NCI-H2196 treated with DMSO at 0.1 percent for 48 hours (cell line): ENCODE measurements at regions not wholly inside any gene's neighbourhood (a gene's known extent, or its start where the extent isn't known, plus 50 kb on each side); places are given as distances from the start of the nearest gene placed in this dataset.

ENCODE experiments used
- DNase-seq: peaks from one replicate; lab custom pipeline; 2025; ENCODE audit not compliant: unreplicated experiment; lab: John Stamatoyannopoulos, UW

- DNase-seq: no peak
Observed at GRCh38 chr6:133630651-133631050, 258.3 kb upstream of the TCF21 start.

GRCh38 chr6:133631421-133631820 lies 257.5 kb upstream of the TCF21 start:
- no peak for DNase-seq

- no peak for DNase-seq
Observed at GRCh38 chr6:133632206-133632605, 256.7 kb upstream of the TCF21 start.

GRCh38 chr6:133632906-133633305 lies 256.0 kb upstream of the TCF21 start:
- no peak for DNase-seq

GRCh38 chr6:133634474-133634873 lies 254.4 kb upstream of the TCF21 start:
- DNase-seq: no peak

- DNase-seq: no peak
Observed at GRCh38 chr6:133635447-133635846, 253.5 kb upstream of the TCF21 start.

- no peak for DNase-seq
Observed at GRCh38 chr6:133637436-133637835, 251.5 kb upstream of the TCF21 start.

- DNase-seq: no peak
Observed at GRCh38 chr6:133637874-133638273, 251.0 kb upstream of the TCF21 start.

GRCh38 chr6:133641104-133641503 lies 247.8 kb upstream of the TCF21 start:
- no peak for DNase-seq

- DNase-seq: no peak
Observed at GRCh38 chr6:133644548-133644891, 244.4 kb upstream of the TCF21 start.

GRCh38 chr6:133644892-133645619 lies 243.9 kb upstream of the TCF21 start:
- no peak for DNase-seq

GRCh38 chr6:133645966-133646740 lies 242.8 kb upstream of the TCF21 start:
- no peak for DNase-seq

GRCh38 chr6:133648581-133648980 lies 240.3 kb upstream of the TCF21 start:
- no peak for DNase-seq

- no peak for DNase-seq
Observed at GRCh38 chr6:133671376-133671775, 217.5 kb upstream of the TCF21 start.

- no peak for DNase-seq
Observed at GRCh38 chr6:133673056-133673455, 215.9 kb upstream of the TCF21 start.

GRCh38 chr6:133674661-133675060 lies 214.3 kb upstream of the TCF21 start:
- no peak for DNase-seq

GRCh38 chr6:133680994-133681393 lies 207.9 kb upstream of the TCF21 start:
- no peak for DNase-seq

- DNase-seq: no peak
Observed at GRCh38 chr6:133681891-133682290, 207.0 kb upstream of the TCF21 start.

GRCh38 chr6:133682506-133683307 lies 206.2 kb upstream of the TCF21 start:
- DNase-seq: no peak

GRCh38 chr6:133683308-133683580 lies 205.7 kb upstream of the TCF21 start:
- no peak for DNase-seq

GRCh38 chr6:133683606-133684005 lies 205.3 kb upstream of the TCF21 start:
- no peak for DNase-seq
